Fibroblast of lung (primary cell): ENCODE measurements at regions not wholly inside any gene's neighbourhood (a gene's known extent, or its start where the extent isn't known, plus 50 kb on each side); places are given as distances from the start of the nearest gene placed in this dataset.

ENCODE experiments used
- DNase-seq, 2 donors: peaks; one replicate each; pipeline versions ENCODE4 v3.0.0 to v3.0.0-alpha.2; 2010; ENCODE audit warnings: low read depth in 2 of 2
- H2AFZ ChIP-seq: 2 replicates; pipeline ENCODE4 v1.5.1; 2012; ENCODE audit warnings: low read length, control low read depth, inconsistent platforms
- H3K27ac ChIP-seq: 2 replicates; pipeline ENCODE4 v1.5.1; 2011; ENCODE audit warnings: low read length, control low read depth; ENCODE audit not compliant: insufficient read depth
- H3K27me3 ChIP-seq: 2 replicates; pipeline ENCODE4 v1.5.1; 2011; ENCODE audit warnings: mild to moderate bottlenecking, low read length; ENCODE audit not compliant: control insufficient read depth, insufficient read depth
- H3K36me3 ChIP-seq: 2 replicates; pipeline ENCODE4 v1.5.1; 2011; ENCODE audit warnings: low read length; ENCODE audit not compliant: control insufficient read depth, insufficient read depth
- H3K4me1 ChIP-seq: 2 replicates; pipeline ENCODE4 v1.5.1; 2011; ENCODE audit warnings: low read length; ENCODE audit not compliant: control insufficient read depth, insufficient read depth; ENCODE audit errors: extremely low read depth
- H3K4me2 ChIP-seq: 2 replicates; pipeline ENCODE4 v1.5.1; 2011; ENCODE audit warnings: low read length, control low read depth; ENCODE audit not compliant: insufficient read depth; ENCODE audit errors: extremely low read depth
- H3K4me3 ChIP-seq, 4 experiments: fragments of 200-600 bp in 1 of 4; sonication (generic) in 1 of 4; replicated peaks in 1 of 4; 2 replicates each; pipeline ENCODE4 v1.5.1; 2011 to 2016; ENCODE audit warnings: low read length in 4 of 4, low read depth in 3 of 4, mild to moderate bottlenecking in 3 of 4, control low read depth in 2 of 4, inconsistent platforms in 1 of 4, mixed read lengths in 1 of 4; ENCODE audit not compliant: insufficient read depth in 1 of 4; ENCODE audit errors: control extremely low read depth in 1 of 4
- H3K79me2 ChIP-seq: 2 replicates; pipeline ENCODE4 v1.5.1; 2012; ENCODE audit warnings: mild to moderate bottlenecking, low read length, inconsistent platforms; ENCODE audit not compliant: control insufficient read depth, insufficient read depth
- H3K9ac ChIP-seq: 2 replicates; pipeline ENCODE4 v1.5.1; 2011; ENCODE audit warnings: mild to moderate bottlenecking, low read length, control low read depth; ENCODE audit not compliant: insufficient read depth
- H3K9me3 ChIP-seq: 2 replicates; pipeline ENCODE4 v1.5.1; 2012; ENCODE audit warnings: low read depth, low read length; ENCODE audit not compliant: control insufficient read depth, insufficient read depth
- H4K20me1 ChIP-seq: 2 replicates; pipeline ENCODE4 v1.5.1; 2011; ENCODE audit warnings: low read length; ENCODE audit not compliant: control insufficient read depth, insufficient read depth; ENCODE audit errors: extremely low read depth
- CTCF ChIP-seq, 2 donors: IDR thresholded peaks in 1 of 2; conservative IDR thresholded peaks in 1 of 2; 1 replicate in 1 of 2; 2 replicates in 1 of 2; pipeline ENCODE4 v1.5.1; 2011 to 2012; ENCODE audit warnings: low read length in 2 of 2, control low read depth in 1 of 2, inconsistent platforms in 1 of 2, low read depth in 1 of 2, mild to moderate bottlenecking in 1 of 2
- EZH2 ChIP-seq: IDR thresholded peaks from 2 replicates; pipeline ENCODE4 v1.5.1; 2012; ENCODE audit warnings: low read length, control low read depth, mild to moderate bottlenecking; ENCODE audit errors: missing control alignments

GRCh38 chr1:229158927-229159326 lies 112.0 kb upstream of the RAB4A start:
- Histone ChIP-seq H3K4me1 (no peaks in the 10 kb centered on the region), H3K36me3 (no peaks in the 10 kb centered on the region), H4K20me1 (no peaks in the 10 kb centered on the region), H2AFZ (no peak overlapping the region), H3K27me3 (no peaks in the 10 kb centered on the region), H3K9ac (no peak overlapping the region), H3K9me3 (no peaks in the 10 kb centered on the region), H3K4me3 (no peak overlapping the region), H3K27ac (no peak overlapping the region), H3K4me2 (no peak overlapping the region), H3K79me2 (no peaks in the 10 kb centered on the region)
- TF ChIP-seq CTCF (conservative IDR thresholded peaks at IDR 0.05 in 1 of 2, IDR thresholded peaks at IDR 0.05 in 1 of 2; ENCODE audit: low read depth in 1 of 2, low read length in 2 of 2) (no peak), EZH2 (no peak)
- no peak for DNase-seq

- Histone ChIP-seq H3K9ac (no peak overlapping the region), H3K79me2 (no peaks in the 10 kb centered on the region), H2AFZ (no peak overlapping the region), H3K27ac (no peak overlapping the region), H3K9me3 (no peaks in the 10 kb centered on the region), H3K4me2 (no peak overlapping the region), H4K20me1 (no peaks in the 10 kb centered on the region), H3K4me3 (no peak overlapping the region), H3K36me3 (no peaks in the 10 kb centered on the region), H3K27me3 (no peaks in the 10 kb centered on the region), H3K4me1 (no peaks in the 10 kb centered on the region)
- DNase-seq = no peak
- no peak for TF ChIP-seq EZH2
- no peak for TF ChIP-seq CTCF (conservative IDR thresholded peaks at IDR 0.05 in 1 of 2, IDR thresholded peaks at IDR 0.05 in 1 of 2; ENCODE audit: low read depth in 1 of 2, low read length in 2 of 2)
Observed at GRCh38 chr1:229159668-229160544, 111.0 kb upstream of the RAB4A start.

DNA sequence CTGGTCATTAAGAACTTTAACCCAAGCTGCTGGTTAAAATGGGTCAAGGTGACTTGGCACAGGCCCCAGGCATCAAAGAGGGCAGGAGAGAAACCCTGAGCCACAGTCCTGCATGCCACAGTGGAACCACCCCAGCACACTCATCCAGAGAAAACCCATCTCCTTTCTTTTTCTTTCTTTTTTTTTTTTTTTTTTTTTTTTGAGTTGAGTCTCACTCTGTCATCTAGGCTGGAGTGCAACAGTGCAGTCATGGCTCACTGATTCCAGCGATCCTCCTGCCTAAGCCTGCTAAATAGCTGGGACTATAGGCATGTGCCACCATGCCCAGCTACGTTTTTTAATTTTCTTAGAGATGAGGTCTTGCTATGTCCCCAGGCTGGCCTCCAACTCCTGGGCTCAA lies 109.2 kb upstream of the RAB4A start:
- H3K4me3 ChIP-seq = no peak overlapping the region
- H3K27ac ChIP-seq = no peak overlapping the region
- H3K4me2 ChIP-seq = no peak overlapping the region
- no peaks in the 10 kb centered on the region for H4K20me1 ChIP-seq
- no peak overlapping the region for H3K9ac ChIP-seq
- no peaks in the 10 kb centered on the region for H3K27me3 ChIP-seq
- H3K36me3 ChIP-seq = no peaks in the 10 kb centered on the region
- no peak overlapping the region for H2AFZ ChIP-seq
- TF ChIP-seq EZH2 (no peak), CTCF (conservative IDR thresholded peaks at IDR 0.05 in 1 of 2, IDR thresholded peaks at IDR 0.05 in 1 of 2; ENCODE audit: low read depth in 1 of 2, low read length in 2 of 2) (no peak)
- H3K4me1 ChIP-seq = no peaks in the 10 kb centered on the region
- no peaks in the 10 kb centered on the region for H3K9me3 ChIP-seq
- no peak for DNase-seq
- no peaks in the 10 kb centered on the region for H3K79me2 ChIP-seq
